GM18519 (cell line): ENCODE measurements at regions not wholly inside any gene's neighbourhood (a gene's known extent, or its start where the extent isn't known, plus 50 kb on each side); places are given as distances from the start of the nearest gene placed in this dataset.

Experiments
- ATAC-seq: cut with Tn5 transposase; IDR thresholded peaks from one replicate; pipeline ENCODE4 v1.9.1; 2021; ENCODE audit warnings: mild to moderate bottlenecking, moderate library complexity; ENCODE audit not compliant: unreplicated experiment, low FRiP score

DNA sequence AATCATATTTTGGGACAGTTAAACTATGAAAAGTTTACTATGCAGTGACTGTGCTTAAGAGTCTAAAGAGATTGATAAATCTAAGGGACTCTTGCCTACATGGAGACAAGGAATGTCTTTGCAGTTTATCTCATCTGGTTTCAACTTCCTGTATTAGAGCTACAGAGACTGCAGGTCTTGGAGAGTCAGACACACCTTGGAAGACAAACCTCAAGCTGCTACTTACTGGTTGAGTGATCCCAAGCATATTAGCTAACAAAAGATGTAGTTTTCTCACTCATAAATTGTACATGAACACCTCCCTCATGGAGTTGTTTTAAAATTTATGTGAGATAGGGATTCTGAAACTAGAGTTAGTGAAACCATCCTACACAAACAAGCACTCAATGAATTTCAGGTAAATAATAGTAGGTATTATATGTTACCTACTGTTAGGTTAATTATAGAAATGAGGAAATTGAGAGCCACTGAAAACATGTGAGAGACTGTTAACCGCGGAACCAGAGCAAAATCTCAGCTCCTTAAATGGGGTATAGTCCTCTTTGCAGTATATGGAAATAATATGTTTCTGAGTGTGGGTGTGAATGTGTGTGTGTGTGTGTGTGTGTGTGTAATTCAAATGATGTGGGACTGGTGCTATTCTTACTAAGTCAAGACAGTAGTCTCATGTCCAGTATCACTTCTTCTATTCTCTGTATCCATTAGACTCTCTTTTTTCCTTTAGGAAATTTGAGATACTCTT, 752.1 kb downstream of the DTWD2 start:
- peak; percentile 85 for ATAC-seq

DNA sequence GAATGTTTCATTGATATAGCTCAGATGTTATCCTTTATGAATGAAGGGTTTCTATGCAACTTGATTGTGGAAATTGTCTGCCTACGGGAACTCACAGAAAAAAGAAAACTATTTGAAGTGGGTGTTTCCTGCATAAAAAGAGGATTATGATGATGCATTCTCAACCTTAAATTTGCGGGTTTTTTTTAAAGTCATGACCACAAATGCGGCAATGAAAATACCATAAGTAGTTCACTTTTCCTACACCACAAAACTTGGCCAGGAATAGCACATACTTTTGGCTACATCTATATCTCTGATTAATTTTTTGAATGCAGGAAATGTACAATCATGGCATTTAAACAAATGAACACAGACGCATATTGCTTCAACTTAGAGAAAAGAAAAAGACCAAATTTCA, 754.7 kb downstream of the DTWD2 start:
- ATAC-seq, result no peak

DNA sequence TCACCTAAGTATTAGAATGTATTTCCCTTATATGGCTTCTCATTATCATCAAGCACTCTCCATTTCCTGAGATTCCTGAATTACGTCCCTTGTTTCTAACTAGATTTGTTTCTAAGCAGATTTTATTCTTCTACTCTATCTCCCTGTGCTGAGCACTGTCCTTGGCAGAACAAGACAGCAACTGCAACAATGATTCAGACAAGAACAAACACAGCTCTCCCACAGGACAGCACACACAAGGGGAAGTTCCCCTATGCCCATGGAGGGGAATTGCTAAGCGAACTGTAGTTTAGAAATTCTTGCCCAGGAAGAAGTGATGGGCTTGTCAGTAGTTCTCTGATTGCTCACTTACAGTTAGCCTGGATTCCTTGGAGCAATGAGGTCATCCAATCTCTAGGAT, 759.9 kb downstream of the DTWD2 start:
- no peak for ATAC-seq

DNA sequence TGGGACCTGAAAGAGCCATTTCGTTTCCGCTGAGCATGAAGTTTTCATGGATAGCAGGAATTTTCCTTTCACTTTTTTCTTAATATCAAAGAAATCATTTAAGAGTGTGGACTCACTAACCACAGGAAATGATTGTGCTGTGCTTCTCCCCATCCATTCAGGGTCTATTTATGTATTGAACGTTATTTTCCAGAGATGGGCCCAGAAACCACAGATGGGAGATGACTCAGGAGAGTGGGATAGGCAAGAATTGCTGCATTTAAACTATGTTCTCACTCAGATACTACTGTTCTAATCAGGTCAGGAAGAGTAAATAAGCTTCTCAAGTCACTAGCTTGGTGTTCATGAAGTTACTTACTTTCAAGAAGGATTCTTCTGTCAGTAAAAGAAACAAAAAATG, 763.8 kb downstream of the DTWD2 start:
- ATAC-seq, result no peak

DNA sequence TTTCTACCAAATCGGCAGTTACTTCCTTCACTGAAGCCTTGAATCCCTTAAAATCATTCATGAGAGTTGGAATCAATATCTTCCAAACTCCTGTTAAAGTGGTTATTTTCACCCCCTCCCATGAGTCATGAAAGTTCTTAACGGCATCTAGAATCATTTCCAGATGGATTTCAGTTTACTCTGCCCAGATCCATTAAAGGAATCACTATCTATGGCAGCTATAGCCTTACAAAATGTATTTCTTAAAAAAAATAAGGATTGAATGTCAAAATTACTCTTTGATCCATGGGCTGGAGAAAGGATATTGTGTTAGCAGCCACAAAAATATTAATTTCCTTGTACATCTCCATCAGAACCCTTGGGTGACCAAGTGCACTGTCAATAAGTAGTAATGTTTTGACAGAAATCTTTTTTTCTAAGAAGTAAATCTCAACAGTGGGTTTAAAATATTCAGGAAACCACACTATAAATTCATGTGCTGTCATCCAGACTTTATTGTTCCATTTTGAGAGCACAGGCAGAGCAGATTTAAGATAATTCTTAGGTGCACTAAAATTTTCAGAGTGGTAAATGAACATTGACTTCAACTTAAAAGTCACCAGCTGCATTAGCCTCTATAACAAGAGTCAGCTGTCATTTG, 767.7 kb downstream of the DTWD2 start:
- no peak for ATAC-seq

DNA sequence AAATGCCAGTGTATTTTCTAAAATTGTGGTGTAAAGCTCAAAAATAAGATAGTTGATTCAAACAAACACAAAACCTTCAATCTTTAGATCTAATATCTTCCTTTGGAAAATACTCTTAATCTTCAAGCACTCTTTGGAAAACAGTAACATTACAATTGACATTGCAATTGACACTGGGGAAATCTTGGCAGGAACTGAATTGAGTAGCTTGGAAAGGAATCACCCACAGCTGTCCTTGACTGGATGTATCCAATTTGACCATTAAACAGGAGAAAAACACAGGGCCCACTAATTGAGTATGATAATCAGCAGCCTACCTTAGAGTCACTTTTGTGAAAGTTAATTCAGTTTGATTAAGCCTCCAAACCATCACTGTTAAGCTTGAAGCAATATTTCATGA, 776.7 kb downstream of the DTWD2 start:
- ATAC-seq, result no peak

DNA sequence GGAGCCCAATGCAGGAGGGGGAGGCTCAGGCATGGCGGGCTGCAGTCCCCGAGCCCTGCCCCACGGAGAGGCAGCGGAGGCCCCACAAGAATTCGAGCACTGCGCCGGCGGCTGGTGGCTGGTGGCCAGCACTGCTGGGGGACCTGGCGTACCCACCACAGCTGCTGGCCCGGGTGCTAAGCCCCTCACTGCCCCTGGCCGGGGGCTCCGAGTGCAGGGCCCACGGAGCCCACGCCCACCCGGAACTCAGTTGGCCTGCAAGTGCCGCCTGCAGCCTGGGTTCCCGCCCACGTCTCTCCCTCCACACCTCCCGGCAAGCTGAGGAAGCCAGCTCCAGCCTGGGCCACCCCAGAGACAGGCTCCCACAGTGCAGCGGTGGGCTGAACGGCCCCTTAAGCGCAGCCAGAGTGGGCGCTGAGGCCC, 780.3 kb downstream of the DTWD2 start:
- no peak for ATAC-seq

DNA sequence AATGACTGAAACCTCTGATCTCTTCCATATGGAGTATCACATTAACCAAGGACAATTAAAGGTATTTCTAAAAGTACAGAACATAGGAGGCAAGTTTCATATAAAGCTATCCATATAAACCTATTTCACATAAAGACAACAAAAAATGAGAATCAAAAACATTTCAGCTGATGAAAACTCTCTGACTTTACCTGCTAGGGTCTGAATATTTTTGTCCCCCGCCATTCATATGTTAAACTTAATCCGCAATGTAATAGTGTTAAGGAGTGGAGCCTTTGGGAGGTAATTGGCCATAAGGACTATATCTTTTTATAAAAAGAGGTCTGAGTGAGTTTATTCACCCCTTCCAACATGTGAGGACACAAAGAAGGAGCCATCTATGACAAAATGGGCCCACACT, 788.5 kb downstream of the DTWD2 start:
- no peak for ATAC-seq

DNA sequence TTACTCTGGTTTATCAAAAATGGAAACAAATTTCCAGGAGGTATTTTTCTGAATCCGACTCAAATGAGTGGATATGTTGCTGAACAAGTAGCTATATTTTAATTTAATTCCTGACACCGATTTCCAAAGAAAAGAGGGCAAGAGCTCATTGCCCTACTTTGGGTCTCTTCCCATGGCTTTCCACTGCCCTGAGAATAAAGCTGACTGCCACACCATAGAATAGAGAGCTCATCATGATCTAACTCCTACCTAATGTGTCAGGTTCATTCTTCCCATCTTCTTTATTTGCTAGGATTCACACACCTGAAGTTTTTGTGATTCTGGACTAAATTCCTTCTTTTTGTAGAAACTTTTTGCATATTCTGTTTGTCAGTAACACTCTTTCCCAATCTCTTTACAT, 792.1 kb downstream of the DTWD2 start:
- ATAC-seq, result no peak

DNA sequence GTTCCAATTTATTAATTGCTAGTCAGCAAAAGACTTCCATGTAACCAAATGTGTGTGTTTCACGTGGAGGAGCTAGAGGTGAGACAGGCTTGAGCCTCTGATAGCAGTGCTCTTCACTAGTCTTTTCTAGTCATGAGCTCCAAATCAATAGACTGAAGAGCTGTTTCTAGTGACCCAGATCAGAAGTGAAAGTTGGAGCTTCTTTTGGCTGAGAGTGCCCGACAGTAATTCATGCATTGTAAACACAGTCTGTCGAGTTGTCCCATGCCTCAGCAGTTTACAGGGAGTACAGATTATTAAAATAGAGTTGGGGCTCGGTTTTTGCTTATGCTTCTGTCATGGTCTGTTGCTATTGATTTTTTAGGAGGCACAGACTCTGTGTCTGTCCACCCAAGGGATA, 793.1 kb downstream of the DTWD2 start:
- no peak for ATAC-seq

DNA sequence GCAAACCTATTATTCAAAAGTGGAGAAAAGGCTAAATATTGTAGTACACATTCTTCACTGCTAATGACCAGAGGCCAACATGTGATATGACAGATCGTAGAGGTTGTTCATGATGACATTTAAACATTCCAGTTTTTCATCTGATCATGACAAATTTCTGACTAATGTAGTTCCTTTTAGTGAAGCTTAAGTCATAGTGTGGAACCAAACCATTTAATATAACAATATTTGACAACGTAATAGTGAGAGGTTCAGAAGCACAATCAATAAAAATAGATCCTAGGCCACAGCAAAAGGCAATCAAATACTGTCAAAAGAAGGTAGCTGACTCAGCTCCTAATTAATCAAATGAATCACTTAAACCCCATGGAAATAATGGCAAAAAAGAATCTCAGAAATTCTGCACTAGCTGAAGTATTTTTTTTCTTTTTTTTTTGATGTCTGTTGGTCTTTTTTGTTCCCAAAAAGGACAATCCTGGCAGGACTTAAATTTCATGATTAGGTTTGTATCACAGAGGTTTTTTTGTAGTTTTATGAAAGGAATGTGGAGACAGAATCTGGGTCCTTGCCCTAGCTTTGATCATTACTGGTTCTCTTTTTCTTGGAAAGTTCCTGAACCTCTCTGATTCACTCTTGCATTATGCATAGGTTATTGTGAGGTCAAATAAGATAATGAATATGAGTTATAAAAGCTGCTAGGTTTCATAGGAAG, 795.0 kb downstream of the DTWD2 start:
- ATAC-seq, result no peak

DNA sequence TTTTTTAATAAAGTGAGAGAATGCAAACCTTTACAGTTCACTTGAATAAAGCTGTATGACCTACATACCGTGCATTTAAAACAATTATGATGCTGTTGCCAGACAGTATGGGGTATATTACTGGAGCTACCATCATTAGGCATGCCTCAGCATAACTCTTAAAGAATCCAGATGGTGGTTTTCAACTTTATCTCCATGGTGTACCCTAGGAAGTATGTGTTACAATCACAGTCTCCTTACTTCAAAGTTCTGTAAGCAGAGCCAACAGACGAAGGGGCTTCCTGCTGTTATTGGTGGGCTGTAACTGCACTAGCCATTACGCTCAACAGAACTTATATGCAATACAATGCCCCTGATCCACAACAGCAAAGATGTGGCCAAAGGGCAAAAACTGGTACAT, 803.3 kb downstream of the DTWD2 start:
- ATAC-seq, result no peak

DNA sequence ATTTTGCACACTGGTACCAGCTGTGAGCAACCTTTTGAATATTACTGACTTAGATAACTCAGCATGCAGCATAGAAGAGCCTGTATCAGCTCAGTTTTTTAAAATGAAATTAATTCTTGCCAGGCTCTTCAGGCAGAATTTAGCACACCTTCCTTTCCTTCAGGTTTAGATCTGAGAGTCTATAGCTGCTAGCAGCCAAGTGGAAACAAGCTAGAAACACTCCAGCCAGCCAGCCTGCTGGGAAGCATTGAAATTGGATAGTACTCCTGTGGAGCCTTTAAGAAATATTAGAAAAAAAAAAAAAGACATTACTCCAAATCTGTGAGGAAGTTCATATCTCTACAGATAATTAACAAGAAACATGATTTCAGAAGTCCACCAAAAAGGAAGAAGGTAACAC, 812.2 kb downstream of the DTWD2 start:
- ATAC-seq, result no peak

DNA sequence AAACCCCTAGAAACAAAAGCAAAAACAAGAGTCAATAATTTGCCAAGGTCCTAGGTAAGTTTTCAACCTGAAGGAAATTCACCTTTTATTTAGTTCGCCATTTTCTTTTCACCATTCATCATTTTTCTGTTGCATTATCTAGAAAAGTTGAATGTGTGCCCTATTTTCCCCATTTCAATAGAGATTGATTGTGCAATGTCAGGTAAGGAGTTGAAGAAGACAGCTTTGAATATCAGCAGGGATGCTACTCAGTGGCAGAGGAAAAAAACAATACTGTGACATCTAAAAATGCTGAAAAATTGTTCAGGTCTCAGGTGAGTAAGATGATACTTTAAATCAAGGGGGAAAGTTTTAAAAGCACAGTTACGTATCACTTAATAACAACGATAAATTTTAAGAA, 813.7 kb downstream of the DTWD2 start:
- ATAC-seq, result no peak

DNA sequence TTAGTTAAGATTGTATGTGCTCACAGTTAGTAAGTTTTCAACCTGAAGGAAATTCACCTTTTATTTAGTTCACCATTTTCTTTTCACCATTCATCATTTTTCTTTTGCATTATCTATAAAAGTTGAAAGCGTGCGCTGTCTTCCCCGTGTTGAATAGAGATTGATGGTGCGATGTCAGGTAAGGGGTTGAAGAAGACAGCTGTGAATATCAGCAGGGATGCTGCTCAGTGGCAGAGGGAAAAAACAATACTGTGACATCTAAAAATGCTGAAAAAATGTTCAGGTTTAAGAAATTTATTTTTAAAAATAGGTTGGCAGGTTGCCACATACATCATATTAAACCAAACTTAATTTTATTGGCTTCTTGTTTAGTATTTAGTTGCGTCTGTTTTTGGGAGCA, 815.0 kb downstream of the DTWD2 start:
- ATAC-seq, result no peak

DNA sequence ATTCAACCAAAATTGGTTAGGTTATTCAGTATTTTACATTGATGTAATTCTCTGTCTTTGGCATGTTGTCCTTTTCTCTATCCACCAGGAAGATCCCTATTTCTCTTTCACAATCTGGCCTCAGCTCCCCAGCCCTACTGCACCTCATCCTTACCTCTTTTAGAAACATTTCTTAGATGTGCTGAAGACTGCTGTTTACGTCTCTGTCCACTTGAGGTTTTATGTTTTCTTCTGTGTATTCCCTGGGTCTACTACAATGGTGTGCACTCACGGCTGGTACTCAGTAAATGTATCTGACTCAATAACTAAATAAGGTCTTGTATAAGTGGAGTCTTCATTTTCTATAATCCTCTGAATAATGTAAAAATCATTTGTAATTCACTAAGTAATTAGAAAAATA, 822.7 kb downstream of the DTWD2 start:
- ATAC-seq, result no peak

DNA sequence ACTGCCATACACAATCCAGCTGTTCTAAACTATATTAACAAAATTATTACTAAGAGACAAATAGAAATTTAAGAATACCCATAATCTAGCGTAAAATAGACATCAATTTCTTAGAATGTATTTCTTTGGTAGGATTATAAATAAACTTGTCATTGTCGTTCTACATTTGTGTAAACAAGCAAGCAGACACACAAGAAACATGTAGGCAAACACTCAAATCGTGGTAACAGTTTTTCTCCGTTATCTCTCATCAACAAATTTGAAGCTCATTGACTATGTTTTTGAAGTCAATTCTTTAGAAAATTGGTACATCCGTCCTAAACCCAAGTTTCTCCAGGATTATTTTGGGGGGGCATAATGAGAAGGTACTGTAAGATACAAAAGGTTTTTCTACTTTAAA, 832.2 kb downstream of the DTWD2 start:
- no peak for ATAC-seq

DNA sequence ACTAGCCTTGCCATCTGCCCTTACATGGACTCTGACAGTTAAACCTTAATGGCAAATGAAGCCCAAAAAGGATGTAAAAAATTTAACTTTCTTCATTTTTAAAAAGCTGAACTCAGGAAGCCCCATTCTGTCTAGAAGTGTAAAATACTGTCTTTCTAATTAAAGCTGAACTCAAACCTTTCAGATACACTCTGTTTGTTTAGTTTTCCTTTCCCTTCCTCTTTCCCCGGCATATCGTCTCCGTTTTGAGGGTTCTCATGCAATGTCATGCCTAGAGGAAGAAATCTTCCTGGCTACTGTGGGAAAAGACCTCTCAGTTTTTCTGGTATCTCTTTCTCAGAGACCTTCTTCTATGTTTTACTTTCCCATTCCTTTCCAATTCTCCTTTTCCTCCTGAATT, 841.5 kb downstream of the DTWD2 start:
- no peak for ATAC-seq

DNA sequence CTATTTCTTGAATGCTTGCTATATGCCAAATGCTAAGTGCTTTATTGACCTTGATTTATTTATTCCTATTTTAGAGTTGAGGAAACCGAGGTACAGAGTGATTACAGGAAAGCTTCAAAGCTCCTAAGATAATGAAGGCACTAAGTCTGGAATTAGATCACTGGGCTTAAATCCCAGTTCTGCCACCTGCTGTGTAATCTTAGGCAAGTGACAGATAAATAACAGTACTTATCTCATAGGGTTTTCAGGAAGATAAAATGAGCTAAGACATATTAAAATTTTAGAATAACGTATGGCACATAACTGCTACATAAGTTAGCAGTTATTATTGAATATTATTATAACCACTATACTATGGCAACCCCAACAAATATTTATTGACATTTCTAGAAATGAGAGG, 843.8 kb downstream of the DTWD2 start:
- no peak for ATAC-seq

DNA sequence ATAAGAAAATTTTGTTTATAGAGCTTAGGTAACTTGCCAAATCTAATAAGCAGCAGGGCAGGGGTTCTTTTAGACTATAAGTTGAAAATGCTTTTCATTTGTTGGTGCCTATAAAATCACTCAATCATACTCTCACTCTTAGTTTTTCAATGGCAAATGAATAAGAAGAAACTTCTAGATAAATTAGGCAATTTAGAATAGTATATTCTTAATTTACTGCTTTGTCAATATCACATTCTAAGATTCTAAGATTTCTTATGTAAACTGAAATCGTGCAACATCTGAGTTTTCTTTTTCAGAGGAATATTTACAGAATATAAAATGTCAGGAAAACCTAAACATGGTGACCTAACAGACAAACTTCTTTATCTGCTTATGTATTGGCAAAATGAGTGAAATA, 849.0 kb downstream of the DTWD2 start:
- no peak for ATAC-seq

DNA sequence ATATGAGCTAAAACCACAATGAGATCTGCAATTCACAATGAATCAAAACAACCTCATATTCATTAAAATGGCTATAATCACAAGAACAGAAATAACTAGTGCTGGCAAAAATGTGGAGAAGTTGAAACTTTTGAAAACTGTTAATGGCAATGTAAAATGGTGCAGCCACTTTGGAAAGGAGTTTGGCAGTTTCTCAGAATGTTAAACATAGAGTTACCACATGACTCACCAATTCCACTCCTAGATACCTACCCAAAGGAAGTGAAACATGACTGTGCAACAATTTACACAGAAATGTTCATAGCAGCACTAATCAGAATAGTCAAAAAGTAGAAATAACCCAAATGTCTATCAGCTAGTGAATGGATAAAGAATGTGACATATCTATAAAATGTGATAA, 862.2 kb downstream of the DTWD2 start:
- ATAC-seq, result no peak

DNA sequence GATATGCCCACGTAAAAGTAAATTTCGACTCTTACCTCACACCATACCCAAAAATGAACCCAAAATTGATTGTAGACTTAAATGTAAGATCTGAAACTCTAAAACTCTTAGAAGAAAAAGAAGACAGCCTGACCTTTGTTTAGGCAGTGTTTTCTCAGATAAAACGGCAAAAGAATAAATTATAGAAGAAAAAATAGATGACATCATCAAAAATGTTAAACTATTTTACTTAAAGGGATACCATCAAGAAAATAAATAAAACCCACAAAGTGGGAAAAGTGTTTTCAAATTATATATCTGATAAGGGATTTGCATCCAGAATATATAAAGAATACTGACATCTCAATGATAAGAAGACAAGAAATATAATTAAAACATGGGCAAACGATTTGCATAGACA, 862.7 kb downstream of the DTWD2 start:
- ATAC-seq, result no peak
